H1 (cell line): ENCODE measurements at regions not wholly inside any gene's neighbourhood (a gene's known extent, or its start where the extent isn't known, plus 50 kb on each side); places are given as distances from the start of the nearest gene placed in this dataset.

Experiments
- CTCF ChIA-PET: fragments of 300-600 bp; sonication (Branson Sonifier 250); formaldehyde crosslinking; loops from one replicate; lab custom pipeline; 2021; ENCODE audit not compliant: partially characterized antibody; lab: Charles Lee
- POLR2A ChIA-PET: fragments of 300-600 bp; sonication (Branson Sonifier 250); formaldehyde crosslinking; loops from one replicate; lab custom pipeline; 2021; ENCODE audit warnings: inconsistent platforms; ENCODE audit not compliant: partially characterized antibody; lab: Charles Lee
- DNase-seq, 2 experiments: peaks; one replicate each; pipeline versions ENCODE4 v3.0.0 to v3.0.0-alpha.2; 2010 to 2022; ENCODE audit warnings: low spot score in 2 of 2, low read depth in 1 of 2, mixed read lengths in 1 of 2
- FAIRE-seq: peaks from 2 replicates; lab custom pipeline; 2011; peaks lifted over from hg19 to GRCh38; lab: Jason Lieb, UNC
- H2AFZ ChIP-seq: 2 replicates; pipeline ENCODE4 v1.8.1; 2012; ENCODE audit warnings: low read length, inconsistent platforms
- H2AK5ac ChIP-seq: 2 replicates; pipeline ENCODE4 v1.6.1; 2013; ENCODE audit warnings: low read depth, low read length
- H2BK120ac ChIP-seq: replicated peaks from 2 replicates; pipeline ENCODE3; 2013; ENCODE audit warnings: low read depth, low read length, inconsistent platforms
- H2BK12ac ChIP-seq: 2 replicates; pipeline ENCODE4 v1.6.1; 2013; ENCODE audit warnings: low read depth, low read length
- H2BK15ac ChIP-seq: 2 replicates; pipeline ENCODE4 v1.6.1; 2013; ENCODE audit warnings: low read length
- H2BK20ac ChIP-seq: 2 replicates; pipeline ENCODE4 v1.6.1; 2013; ENCODE audit warnings: low read length
- H2BK5ac ChIP-seq: 2 replicates; pipeline ENCODE4 v1.6.1; 2013; ENCODE audit warnings: low read depth, low read length
- H3K14ac ChIP-seq: 2 replicates; pipeline ENCODE4 v1.6.1; 2013; ENCODE audit warnings: inconsistent platforms; ENCODE audit not compliant: insufficient read length
- H3K18ac ChIP-seq: 2 replicates; pipeline ENCODE4 v1.6.1; 2013; ENCODE audit warnings: low read length; ENCODE audit errors: extremely low read depth
- H3K23ac ChIP-seq: 2 replicates; pipeline ENCODE4 v1.6.1; 2013; ENCODE audit warnings: inconsistent platforms; ENCODE audit not compliant: insufficient read length
- H3K23me2 ChIP-seq: 2 replicates; pipeline ENCODE4 v1.6.1; 2013; ENCODE audit warnings: low read depth, low read length
- H3K27ac ChIP-seq: 2 replicates; pipeline ENCODE4 v1.6.1; 2011; ENCODE audit warnings: low read depth, low read length, inconsistent platforms
- H3K27me3 ChIP-seq, 4 experiments: replicated peaks in 1 of 4; 1 replicate in 1 of 4; 2 replicates in 3 of 4; pipeline versions ENCODE4 v1.6.1 to v1.8.1; 2011 to 2013; ENCODE audit warnings: low read length in 3 of 4, mild to moderate bottlenecking in 3 of 4, inconsistent platforms in 2 of 4, mixed read lengths in 2 of 4, moderate library complexity in 1 of 4; ENCODE audit not compliant: control insufficient read depth in 3 of 4, insufficient read depth in 3 of 4; ENCODE audit errors: extremely low read depth in 1 of 4
- H3K36me3 ChIP-seq, 4 experiments: 2 replicates each; pipeline versions ENCODE4 v1.6.1 to v1.8.1; 2011 to 2013; ENCODE audit warnings: mild to moderate bottlenecking in 4 of 4, low read length in 3 of 4, moderate library complexity in 2 of 4, control low read depth in 1 of 4, inconsistent platforms in 1 of 4; ENCODE audit not compliant: insufficient read depth in 4 of 4, control insufficient read depth in 2 of 4
- H3K4ac ChIP-seq: replicated peaks from 2 replicates; pipeline ENCODE3; 2013; ENCODE audit warnings: low read length, low read depth, mixed read lengths, inconsistent platforms; ENCODE audit not compliant: insufficient read length
- H3K4me1 ChIP-seq, 4 experiments: replicated peaks in 1 of 4; 1 replicate in 1 of 4; 2 replicates in 3 of 4; pipeline versions ENCODE4 v1.6.1 to v1.8.1; 2011 to 2013; ENCODE audit warnings: low read length in 3 of 4, inconsistent platforms in 2 of 4, mixed read lengths in 1 of 4; ENCODE audit not compliant: insufficient read depth in 4 of 4, control insufficient read depth in 3 of 4
- H3K4me2 ChIP-seq, 2 experiments: 2 replicates each; pipeline versions ENCODE4 v1.6.1 to v1.8.1; 2011 to 2013; ENCODE audit warnings: low read depth in 2 of 2, low read length in 2 of 2, control low read depth in 1 of 2, inconsistent platforms in 1 of 2, mild to moderate bottlenecking in 1 of 2; ENCODE audit not compliant: insufficient read depth in 1 of 2
- H3K4me3 ChIP-seq, 4 experiments: fragments of 200-600, 300-600 bp in 1 of 4; sonication (generic), shearing (Covaris generic), sonication (Bioruptor Twin) in 1 of 4; 2 replicates each; pipeline versions ENCODE4 v1.5.1 to v1.8.1; 2011 to 2016; ENCODE audit warnings: low read length in 4 of 4, low read depth in 3 of 4, control low read depth in 2 of 4, inconsistent platforms in 2 of 4, mild to moderate bottlenecking in 2 of 4, mixed read lengths in 1 of 4, moderate library complexity in 1 of 4; ENCODE audit not compliant: insufficient read depth in 2 of 4; ENCODE audit errors: extremely low read depth in 1 of 4
- H3K56ac ChIP-seq: replicated peaks from 2 replicates; pipeline ENCODE3; 2013; ENCODE audit warnings: low read depth, mild to moderate bottlenecking, mixed read lengths, low read length, inconsistent platforms; ENCODE audit not compliant: insufficient read length
- H3K79me1 ChIP-seq: 2 replicates; pipeline ENCODE4 v1.6.1; 2013; ENCODE audit warnings: low read depth, low read length, control low read depth
- H3K79me2 ChIP-seq, 2 experiments: 2 replicates each; pipeline versions ENCODE4 v1.6.1 to v1.8.1; 2012 to 2013; ENCODE audit warnings: low read length in 2 of 2, mild to moderate bottlenecking in 2 of 2, inconsistent platforms in 1 of 2; ENCODE audit not compliant: insufficient read depth in 2 of 2, control insufficient read depth in 1 of 2
- H3K9ac ChIP-seq, 4 experiments: replicated peaks in 1 of 4; 1 replicate in 1 of 4; 2 replicates in 3 of 4; pipeline versions ENCODE4 v1.6.1 to v1.8.1; 2011 to 2013; ENCODE audit warnings: low read depth in 3 of 4, low read length in 3 of 4, control low read depth in 2 of 4, mild to moderate bottlenecking in 2 of 4, moderate library complexity in 2 of 4, inconsistent platforms in 1 of 4; ENCODE audit errors: extremely low read depth in 1 of 4
- H3K9me3 ChIP-seq, 2 experiments: 2 replicates each; pipeline versions ENCODE4 v1.6.1 to v1.8.1; 2012 to 2013; ENCODE audit warnings: mild to moderate bottlenecking in 2 of 2, moderate library complexity in 2 of 2, control low read depth in 1 of 2, inconsistent platforms in 1 of 2, low read depth in 1 of 2, low read length in 1 of 2, mixed read lengths in 1 of 2; ENCODE audit not compliant: insufficient read depth in 2 of 2
- H4K20me1 ChIP-seq, 2 experiments: replicated peaks in 1 of 2; 2 replicates each; pipeline versions ENCODE3 to v1.8.1; 2011 to 2013; ENCODE audit warnings: inconsistent platforms in 2 of 2, low read length in 2 of 2, mild to moderate bottlenecking in 1 of 2; ENCODE audit not compliant: insufficient read depth in 2 of 2, control insufficient read depth in 1 of 2
- H4K5ac ChIP-seq: 2 replicates; pipeline ENCODE4 v1.6.1; 2013; ENCODE audit warnings: low read length, low read depth, mixed read lengths, inconsistent platforms; ENCODE audit not compliant: insufficient read length
- H4K8ac ChIP-seq: 2 replicates; pipeline ENCODE4 v1.8.0; 2013; ENCODE audit warnings: mild to moderate bottlenecking, moderate library complexity, low read length, inconsistent platforms; ENCODE audit not compliant: insufficient read depth; ENCODE audit errors: extremely low read depth
- H4K91ac ChIP-seq: replicated peaks from 2 replicates; pipeline ENCODE3; 2013; ENCODE audit warnings: low read length, mixed read lengths, inconsistent platforms; ENCODE audit not compliant: insufficient read length
- ATF2 ChIP-seq: IDR thresholded peaks from 2 replicates; pipeline ENCODE4 v1.6.1; 2012; ENCODE audit warnings: low read length, inconsistent platforms
- CEBPB ChIP-seq: IDR thresholded peaks from 2 replicates; pipeline ENCODE4 v1.6.1; 2012; ENCODE audit warnings: low read depth, low read length
- EZH2 ChIP-seq: fragments of 200-600 bp; sonication (generic); IDR thresholded peaks from 2 replicates; pipeline ENCODE4 v1.7.1; 2012; ENCODE audit warnings: low read depth, mild to moderate bottlenecking, moderate library complexity, low read length, inconsistent platforms; ENCODE audit not compliant: severe bottlenecking
- HDAC2 ChIP-seq, 2 experiments: fragments of 300-600 bp in 1 of 2; sonication (generic) in 1 of 2; IDR thresholded peaks; 2 replicates each; pipeline ENCODE4 v1.6.1; 2011 to 2012; ENCODE audit warnings: low read depth in 2 of 2, low read length in 2 of 2, mild to moderate bottlenecking in 2 of 2, moderate library complexity in 2 of 2, borderline replicate concordance in 1 of 2, inconsistent platforms in 1 of 2
- JUN ChIP-seq: IDR thresholded peaks from 2 replicates; pipeline ENCODE4 v1.6.1; 2011; ENCODE audit warnings: low read depth, mild to moderate bottlenecking, improper control_type of control experiment, low read length
- RAD21 ChIP-seq, 2 experiments: IDR thresholded peaks in 1 of 2; conservative IDR thresholded peaks in 1 of 2; 2 replicates each; pipeline ENCODE4 v1.6.1; 2011; ENCODE audit warnings: low read depth in 2 of 2, low read length in 2 of 2, improper control_type of control experiment in 1 of 2, inconsistent platforms in 1 of 2, mild to moderate bottlenecking in 1 of 2, moderate library complexity in 1 of 2
- RXRA ChIP-seq: IDR thresholded peaks from 2 replicates; pipeline ENCODE4 v1.6.1; 2011; ENCODE audit warnings: low read depth, mild to moderate bottlenecking, low read length, moderate library complexity; ENCODE audit not compliant: insufficient read depth
- SAP30 ChIP-seq: fragments of 300-600 bp; sonication (generic); IDR thresholded peaks from 2 replicates; pipeline ENCODE4 v1.7.1; 2012; ENCODE audit warnings: low read length, moderate library complexity, mild to moderate bottlenecking, inconsistent platforms; ENCODE audit not compliant: insufficient read depth, insufficient replicate concordance
- TAF1 ChIP-seq: IDR thresholded peaks from 2 replicates; pipeline ENCODE4 v1.6.1; 2011; ENCODE audit warnings: mild to moderate bottlenecking, low read depth, low read length
- TBP ChIP-seq: IDR thresholded peaks from 2 replicates; pipeline ENCODE4 v1.6.1; 2011; ENCODE audit warnings: low read depth, low read length, improper control_type of control experiment
- YY1 ChIP-seq: IDR thresholded peaks from 2 replicates; pipeline ENCODE4 v1.6.1; 2011; ENCODE audit warnings: low read depth, mild to moderate bottlenecking, low read length
- WGBS, 2 experiments: shearing (Covaris generic) in 1 of 2; methylation state at CpG; one replicate each; pipeline versions ENCODE4 v1.1.6 to v1.1.7; 2013 to 2015; ENCODE audit warnings: low lambda C conversion rate in 2 of 2, mixed read lengths in 2 of 2, inconsistent platforms in 1 of 2, low coverage in 1 of 2, missing lambda C conversion rate in 1 of 2; ENCODE audit not compliant: insufficient replicate concordance in 2 of 2, insufficient coverage in 1 of 2, insufficient read length in 1 of 2; ENCODE audit errors: extremely low coverage in 1 of 2, missing lambda C conversion rate in 1 of 2; 5-methylcytosine and 5-hydroxymethylcytosine counted together
- TF ChIP-seq, protein P1 (sequence below): IDR thresholded peaks from 2 replicates; pipeline ENCODE4 v1.6.1; 2012; ENCODE audit warnings: inconsistent platforms

DNA sequence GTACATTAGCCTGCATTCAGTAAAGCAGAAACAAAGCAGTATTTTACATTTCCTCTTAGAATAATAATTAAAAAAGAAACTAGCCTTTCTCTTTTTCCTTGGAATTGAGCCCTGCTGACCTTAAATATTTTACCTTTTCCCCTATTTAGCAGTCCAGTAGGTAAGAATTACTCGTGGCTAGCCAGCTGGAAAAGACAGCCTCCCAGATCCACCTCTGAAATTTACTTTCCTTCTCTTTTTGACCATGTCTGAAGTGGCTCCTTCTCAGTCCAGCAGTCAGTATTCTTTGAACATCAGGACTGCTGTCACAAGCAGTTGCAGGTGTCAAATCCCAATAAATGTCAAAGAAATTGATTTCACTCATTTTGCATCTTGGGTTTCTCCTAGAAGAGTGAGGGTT is 311.5 kb upstream of the DCBLD2 start:
- Histone ChIP-seq H2BK15ac (no peak overlapping the region), H3K4me2 (no peak overlapping the region), H3K27me3 (no peaks in the 10 kb centered on the region), H3K9me3 (0 out of 4 replicates have a peak, but pooled peaks cover 0 to 3% of the 10 kb centered on the region in 2 experiments), H3K79me1 (no peaks in the 10 kb centered on the region), H4K20me1 (no peaks in the 10 kb centered on the region), H4K91ac (no peak overlapping the region), H3K27ac (no peak overlapping the region), H3K18ac (no peak overlapping the region), H2BK20ac (no peak overlapping the region), H4K8ac (no peak overlapping the region), H3K23me2 (no peaks in the 10 kb centered on the region), H3K4me1 (no peaks in the 10 kb centered on the region), H2AK5ac (no peak overlapping the region), H2AFZ (0 out of 2 replicates have a peak overlapping the region, but pooled peaks have one; percentile 6), H2BK120ac (no peak overlapping the region), H3K9ac (no peak overlapping the region), H3K14ac (no peak overlapping the region), H3K36me3 (no peaks in the 10 kb centered on the region), H2BK5ac (no peak overlapping the region), H3K79me2 (no peaks in the 10 kb centered on the region), H3K56ac (no peak overlapping the region), H4K5ac (no peak overlapping the region), H3K4ac (no peak overlapping the region), H2BK12ac (no peak overlapping the region), H3K23ac (no peak overlapping the region), H3K4me3 (no peak overlapping the region)
- ChIA-PET CTCF (interaction anchor here (1.4 to 1.6 kb wide), 2 partner anchors 11 to 41 kb away, joined by 3 to 4 read pairs; no protein-coding TSS in a partner anchor), POLR2A (no interaction called here)
- TF ChIP-seq TAF1 (no peak), TBP (no peak), YY1 (no peak), ATF2 (no peak), JUN (no peak), HDAC2 (IDR thresholded peaks at IDR 0.05; ENCODE audit: borderline replicate concordance in 1 of 2, low read depth in 2 of 2, low read length in 2 of 2) (no peak), SAP30 (no peak), RAD21 (IDR thresholded peaks at IDR 0.05 in 1 of 2, conservative IDR thresholded peaks at IDR 0.05 in 1 of 2; ENCODE audit: low read depth in 2 of 2, low read length in 2 of 2) (no peak), CEBPB (no peak), EZH2 (no peak), RXRA (no peak)
- TF ChIP-seq, protein P1, sequence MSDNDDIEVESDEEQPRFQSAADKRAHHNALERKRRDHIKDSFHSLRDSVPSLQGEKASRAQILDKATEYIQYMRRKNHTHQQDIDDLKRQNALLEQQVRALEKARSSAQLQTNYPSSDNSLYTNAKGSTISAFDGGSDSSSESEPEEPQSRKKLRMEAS = no peak
- FAIRE-seq (no peak), DNase-seq (no peak)
- 53% methylated on average over 1 of the region's 1 CpG; no CpG with 5 or more reads in 1 of the 2 experiments for WGBS, 2 experiments
